BE2C (cell line): ENCODE measurements at regions not wholly inside any gene's neighbourhood (a gene's known extent, or its start where the extent isn't known, plus 50 kb on each side); places are given as distances from the start of the nearest gene placed in this dataset.

Source experiments
- DNase-seq: peaks from one replicate; pipeline ENCODE4 v3.0.0-alpha.2; 2020
- H3K27me3 ChIP-seq: fragments of 250-450 bp; sonication (Bioruptor Pico); 2 replicates; pipeline ENCODE4 v1.5.1; 2020; ENCODE audit warnings: mild to moderate bottlenecking
- H3K36me3 ChIP-seq: fragments of 250-450 bp; sonication (Bioruptor Pico); 2 replicates; pipeline ENCODE4 v1.5.1; 2020; ENCODE audit warnings: mild to moderate bottlenecking
- H3K4me1 ChIP-seq: fragments of 250-450 bp; sonication (Bioruptor Pico); 2 replicates; pipeline ENCODE4 v1.5.1; 2020
- H3K4me3 ChIP-seq: 2 replicates; pipeline ENCODE4 v1.5.1; 2011; ENCODE audit warnings: low read depth, low read length
- H3K9me3 ChIP-seq: fragments of 250-450 bp; sonication (Bioruptor Pico); 2 replicates; pipeline ENCODE4 v1.5.1; 2020
- CTCF ChIP-seq: IDR thresholded peaks from 2 replicates; pipeline ENCODE4 v1.5.1; 2012; ENCODE audit warnings: mild to moderate bottlenecking, low read depth, low read length

- Histone ChIP-seq H3K9me3 (no peaks in the 10 kb centered on the region), H3K4me3 (no peak overlapping the region), H3K36me3 (no peaks in the 10 kb centered on the region), H3K27me3 (no peaks in the 10 kb centered on the region), H3K4me1 (no peaks in the 10 kb centered on the region)
- no peak for TF ChIP-seq CTCF
- no peak for DNase-seq
Observed at GRCh38 chr12:125357561-125357960, 292.3 kb downstream of the AACS start.

DNA sequence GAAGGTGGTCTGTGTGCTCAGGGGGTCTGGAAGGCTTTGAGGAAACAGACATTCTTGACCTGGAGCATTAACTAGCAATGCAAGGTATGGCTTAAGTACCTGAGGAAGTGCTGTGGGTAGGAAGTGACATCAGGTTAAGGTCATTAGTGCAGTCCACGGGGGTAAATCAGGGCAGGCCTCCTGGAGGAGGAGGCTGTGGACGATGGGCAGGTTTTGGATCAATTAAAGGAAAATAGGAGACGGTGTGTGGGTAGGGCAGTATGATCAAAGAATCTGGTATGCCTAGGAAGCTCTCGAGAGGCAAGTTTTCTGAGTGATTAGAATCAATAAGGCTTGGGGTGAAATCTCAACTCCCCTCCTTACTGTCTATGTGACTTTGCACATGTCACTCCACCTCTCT, 295.3 kb downstream of the AACS start:
- no peaks in the 10 kb centered on the region for H3K4me1 ChIP-seq
- no peak for TF ChIP-seq CTCF
- H3K36me3 ChIP-seq, result no peaks in the 10 kb centered on the region
- H3K9me3 ChIP-seq, result no peaks in the 10 kb centered on the region
- DNase-seq, result no peak
- no peaks in the 10 kb centered on the region for H3K27me3 ChIP-seq
- H3K4me3 ChIP-seq, result no peak overlapping the region

DNA sequence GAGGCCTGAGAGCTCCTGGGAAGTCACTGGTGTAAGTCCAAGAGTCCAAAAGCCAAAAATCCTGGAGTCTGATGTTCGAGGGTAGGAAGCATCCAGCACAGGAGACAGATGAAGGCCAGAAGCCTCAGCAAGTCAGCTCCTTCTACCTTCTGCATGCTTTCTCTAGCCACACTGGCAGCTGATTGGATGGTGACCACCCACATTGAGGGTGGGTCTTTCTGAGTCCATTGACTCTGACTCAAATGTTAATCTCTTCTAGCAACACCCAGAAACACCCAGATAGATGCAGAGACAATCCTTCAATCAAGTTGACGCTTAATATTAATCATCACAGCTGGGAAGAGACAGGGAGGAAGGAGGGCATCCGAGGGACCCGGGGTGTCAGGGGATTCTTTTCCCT, 305.8 kb downstream of the AACS start:
- no peak overlapping the region for H3K4me3 ChIP-seq
- H3K4me1 ChIP-seq, result no peaks in the 10 kb centered on the region
- H3K9me3 ChIP-seq, result no peaks in the 10 kb centered on the region
- H3K36me3 ChIP-seq, result no peaks in the 10 kb centered on the region
- TF ChIP-seq CTCF, result no peak
- no peak for DNase-seq
- H3K27me3 ChIP-seq, result peaks cover 7% of the 10 kb centered on the region

DNA sequence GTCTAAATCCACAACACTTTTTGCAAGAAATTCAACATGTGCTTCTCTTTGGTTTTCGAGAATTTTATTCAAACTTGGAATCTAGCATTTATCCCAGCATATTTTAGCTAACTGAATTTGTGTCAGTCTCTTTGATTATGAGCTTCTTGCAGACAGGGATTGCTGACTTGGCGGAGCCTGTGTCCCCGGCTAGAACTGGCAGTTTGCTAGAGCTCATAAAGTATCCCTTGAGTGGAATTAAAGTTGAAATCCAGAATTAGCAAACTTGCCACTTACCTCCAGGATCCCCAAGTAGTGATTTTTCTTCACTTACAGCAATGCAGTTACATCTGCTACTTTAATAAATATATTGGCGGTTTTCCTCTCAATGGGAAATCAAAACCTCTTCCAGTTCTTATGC, 306.9 kb downstream of the AACS start:
- DNase-seq, result no peak
- TF ChIP-seq CTCF, result no peak
- H3K4me1 ChIP-seq, result no peaks in the 10 kb centered on the region
- H3K4me3 ChIP-seq, result no peak overlapping the region
- no peaks in the 10 kb centered on the region for H3K9me3 ChIP-seq
- no peaks in the 10 kb centered on the region for H3K36me3 ChIP-seq
- H3K27me3 ChIP-seq, result peaks cover 7% of the 10 kb centered on the region

DNA sequence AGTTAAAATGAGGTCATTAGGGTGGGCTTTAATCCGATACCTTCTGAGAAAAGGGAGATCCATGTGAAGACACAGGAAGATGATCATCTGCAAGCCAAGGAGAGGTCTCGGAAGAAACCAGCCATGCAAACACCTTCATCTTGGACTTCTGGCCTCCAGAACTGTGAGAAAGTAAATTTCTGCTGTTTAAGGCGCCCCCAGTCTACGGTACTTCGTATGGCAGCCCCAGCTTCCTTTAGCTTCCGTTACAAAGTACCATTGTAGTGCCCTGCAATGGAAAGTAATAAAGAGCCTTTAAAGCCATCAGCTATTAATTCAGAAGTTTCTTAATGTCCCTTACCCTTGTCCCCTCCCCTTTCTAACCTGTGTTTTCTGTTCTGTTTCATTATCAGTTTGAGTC, 308.1 kb downstream of the AACS start:
- DNase-seq, result no peak
- no peak for TF ChIP-seq CTCF
- H3K4me1 ChIP-seq, result no peaks in the 10 kb centered on the region
- peaks cover 7% of the 10 kb centered on the region for H3K27me3 ChIP-seq
- no peaks in the 10 kb centered on the region for H3K36me3 ChIP-seq
- no peaks in the 10 kb centered on the region for H3K9me3 ChIP-seq
- no peak overlapping the region for H3K4me3 ChIP-seq

GRCh38 chr12:125376422-125376821, 311.2 kb downstream of the AACS start:
- Histone ChIP-seq H3K4me3 (no peak overlapping the region), H3K27me3 (peaks cover 7% of the 10 kb centered on the region), H3K36me3 (no peaks in the 10 kb centered on the region), H3K9me3 (no peaks in the 10 kb centered on the region), H3K4me1 (no peaks in the 10 kb centered on the region)
- TF ChIP-seq CTCF, result no peak
- no peak for DNase-seq
